ENCODE measurements at regions not wholly inside any gene's neighbourhood (a gene's known extent, or its start where the extent isn't known, plus 50 kb on each side); places are given as distances from the start of the nearest gene placed in this dataset.

GRCh38 chr13:61253105-61253877 lies 162.4 kb downstream of the PCDH20 start:
- intact Hi-C loops (cut with DNase I; ENCODE audit: low total_unique reads), result no loop called here
- H3K4me1 ChIP-seq, result no peaks in the 10 kb centered on the region
- no peak for DNase-seq
- no peak overlapping the region for H3K27ac ChIP-seq
- no peaks in the 10 kb centered on the region for H3K9me3 ChIP-seq
- no peak overlapping the region for H3K4me3 ChIP-seq
- TF ChIP-seq CTCF (IDR thresholded peaks at IDR 0.05) (no peak), POLR2A (IDR thresholded peaks at IDR 0.05) (no peak)
- H3K27me3 ChIP-seq, result no peaks in the 10 kb centered on the region
- H3K36me3 ChIP-seq, result no peaks in the 10 kb centered on the region

- intact Hi-C loops (cut with DNase I; ENCODE audit: low total_unique reads), result no loop called here
- H3K4me3 ChIP-seq, result no peak overlapping the region
- no peaks in the 10 kb centered on the region for H3K36me3 ChIP-seq
- no peak overlapping the region for H3K27ac ChIP-seq
- DNase-seq, result no peak
- H3K27me3 ChIP-seq, result no peaks in the 10 kb centered on the region
- no peaks in the 10 kb centered on the region for H3K9me3 ChIP-seq
- no peaks in the 10 kb centered on the region for H3K4me1 ChIP-seq
- TF ChIP-seq CTCF (IDR thresholded peaks at IDR 0.05) (no peak), POLR2A (IDR thresholded peaks at IDR 0.05) (no peak)
These were observed 163.4 kb downstream of the PCDH20 start for GRCh38 chr13:61252213-61252612.

- Histone ChIP-seq H3K36me3 (no peaks in the 10 kb centered on the region), H3K4me1 (no peaks in the 10 kb centered on the region), H3K27ac (no peak overlapping the region), H3K4me3 (no peak overlapping the region), H3K9me3 (no peaks in the 10 kb centered on the region), H3K27me3 (no peaks in the 10 kb centered on the region)
- no peak for DNase-seq
- intact Hi-C loops (cut with DNase I; ENCODE audit: low total_unique reads), result no loop called here
- TF ChIP-seq CTCF (IDR thresholded peaks at IDR 0.05) (no peak), POLR2A (IDR thresholded peaks at IDR 0.05) (no peak)
These were observed 168.3 kb downstream of the PCDH20 start for GRCh38 chr13:61247149-61247936.

- TF ChIP-seq CTCF (IDR thresholded peaks at IDR 0.05) (no peak), POLR2A (IDR thresholded peaks at IDR 0.05) (no peak)
- Histone ChIP-seq H3K36me3 (no peaks in the 10 kb centered on the region), H3K4me1 (no peaks in the 10 kb centered on the region), H3K27me3 (no peaks in the 10 kb centered on the region), H3K27ac (no peak overlapping the region), H3K4me3 (no peak overlapping the region), H3K9me3 (no peaks in the 10 kb centered on the region)
- DNase-seq, result no peak
- intact Hi-C loops (cut with DNase I; ENCODE audit: low total_unique reads), result no loop called here
These were observed 169.3 kb downstream of the PCDH20 start for GRCh38 chr13:61246351-61246750.

GRCh38 chr13:61215601-61216000 lies 200.0 kb downstream of the PCDH20 start:
- Histone ChIP-seq H3K9me3 (no peaks in the 10 kb centered on the region), H3K4me3 (no peak overlapping the region), H3K36me3 (no peaks in the 10 kb centered on the region), H3K4me1 (no peaks in the 10 kb centered on the region), H3K27ac (no peak overlapping the region), H3K27me3 (no peaks in the 10 kb centered on the region)
- intact Hi-C loops (cut with DNase I; ENCODE audit: low total_unique reads), result no loop called here
- TF ChIP-seq POLR2A (IDR thresholded peaks at IDR 0.05) (no peak), CTCF (IDR thresholded peaks at IDR 0.05) (no peak)
- DNase-seq, result no peak
